ENCODE measurements at regions not wholly inside any gene's neighbourhood (a gene's known extent, or its start where the extent isn't known, plus 50 kb on each side); places are given as distances from the start of the nearest gene placed in this dataset.

DNA sequence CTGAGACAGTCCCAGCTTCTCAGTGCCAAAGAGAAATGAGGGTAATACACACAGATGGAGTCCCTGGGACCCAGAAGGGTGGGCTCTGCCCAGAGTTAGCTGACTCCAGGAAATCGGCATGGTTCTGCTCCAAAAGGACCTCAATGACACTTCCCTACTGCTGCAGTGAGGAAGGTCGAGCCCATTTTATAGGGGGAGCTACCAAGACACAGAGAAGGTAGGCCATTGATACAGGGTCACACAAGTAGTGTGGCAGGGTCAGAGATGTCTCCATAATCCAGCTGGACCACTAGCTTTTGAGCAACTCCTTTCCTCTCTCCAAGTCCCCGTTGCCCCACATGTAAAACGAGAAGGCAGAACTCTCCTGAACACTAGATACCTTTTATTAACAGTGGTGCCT lies 276.9 kb downstream of the MYCN start:
- Histone ChIP-seq H3K4me1 (ENCODE audit: control insufficient read depth in 5 of 5, insufficient read depth in 5 of 5, low read length in 5 of 5) (no peaks in the 10 kb centered on the region), H3K36me3 (ENCODE audit: control insufficient read depth in 4 of 4, insufficient read depth in 4 of 4, low read length in 4 of 4) (no peaks in the 10 kb centered on the region), H3K27ac (ENCODE audit: low read depth in 1 of 2, low read length in 1 of 2) (no peak overlapping the region), H3K27me3 (ENCODE audit: control insufficient read depth in 3 of 3, insufficient read depth in 3 of 3, low read length in 2 of 3) (no peaks in the 10 kb centered on the region), H3K9ac (ENCODE audit: insufficient read depth in 1 of 2, low read length in 2 of 2) (no peak overlapping the region), H3K4me3 (no peak overlapping the region), H3K9me3 (ENCODE audit: control insufficient read depth in 4 of 4, insufficient read depth in 3 of 4, low read length in 3 of 4) (no peaks in the 10 kb centered on the region)
- WGBS, 2 donors = 84 to 88% methylated on average over 4 of the region's 4 CpGs
- ATAC-seq (ENCODE audit: insufficient read depth, low FRiP score) (no peak), DNase-seq (no peak)
- TF ChIP-seq, protein P1, sequence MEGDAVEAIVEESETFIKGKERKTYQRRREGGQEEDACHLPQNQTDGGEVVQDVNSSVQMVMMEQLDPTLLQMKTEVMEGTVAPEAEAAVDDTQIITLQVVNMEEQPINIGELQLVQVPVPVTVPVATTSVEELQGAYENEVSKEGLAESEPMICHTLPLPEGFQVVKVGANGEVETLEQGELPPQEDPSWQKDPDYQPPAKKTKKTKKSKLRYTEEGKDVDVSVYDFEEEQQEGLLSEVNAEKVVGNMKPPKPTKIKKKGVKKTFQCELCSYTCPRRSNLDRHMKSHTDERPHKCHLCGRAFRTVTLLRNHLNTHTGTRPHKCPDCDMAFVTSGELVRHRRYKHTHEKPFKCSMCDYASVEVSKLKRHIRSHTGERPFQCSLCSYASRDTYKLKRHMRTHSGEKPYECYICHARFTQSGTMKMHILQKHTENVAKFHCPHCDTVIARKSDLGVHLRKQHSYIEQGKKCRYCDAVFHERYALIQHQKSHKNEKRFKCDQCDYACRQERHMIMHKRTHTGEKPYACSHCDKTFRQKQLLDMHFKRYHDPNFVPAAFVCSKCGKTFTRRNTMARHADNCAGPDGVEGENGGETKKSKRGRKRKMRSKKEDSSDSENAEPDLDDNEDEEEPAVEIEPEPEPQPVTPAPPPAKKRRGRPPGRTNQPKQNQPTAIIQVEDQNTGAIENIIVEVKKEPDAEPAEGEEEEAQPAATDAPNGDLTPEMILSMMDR (IDR thresholded peaks at IDR 0.05; ENCODE audit: control extremely low read depth, extremely low read depth) = no peak

DNA sequence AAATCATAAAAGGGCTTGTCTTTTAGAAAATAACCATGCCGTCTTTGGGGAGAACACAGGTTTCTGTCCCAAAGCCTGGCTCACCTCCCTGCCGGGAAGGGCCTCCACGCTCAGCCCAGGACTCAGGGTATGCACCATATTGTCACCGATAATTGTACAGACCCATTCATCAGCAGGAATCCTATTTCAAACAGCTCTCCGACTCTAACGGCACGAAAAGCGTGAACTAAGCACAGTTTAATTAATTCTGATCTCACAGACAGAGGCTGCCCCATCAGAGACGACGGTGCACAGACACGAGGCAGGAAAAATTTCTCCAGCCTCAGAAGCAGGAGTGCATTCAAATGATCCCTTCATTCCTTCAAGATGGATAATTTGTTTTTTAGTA lies 276.2 kb downstream of the MYCN start:
- Histone ChIP-seq H3K27ac (ENCODE audit: low read depth in 1 of 2, low read length in 1 of 2) (no peak overlapping the region), H3K4me3 (no peak overlapping the region), H3K9ac (ENCODE audit: insufficient read depth in 1 of 2, low read length in 2 of 2) (no peak overlapping the region), H3K36me3 (ENCODE audit: control insufficient read depth in 4 of 4, insufficient read depth in 4 of 4, low read length in 4 of 4) (no peaks in the 10 kb centered on the region), H3K4me1 (ENCODE audit: control insufficient read depth in 5 of 5, insufficient read depth in 5 of 5, low read length in 5 of 5) (no peaks in the 10 kb centered on the region), H3K27me3 (ENCODE audit: control insufficient read depth in 3 of 3, insufficient read depth in 3 of 3, low read length in 2 of 3) (no peaks in the 10 kb centered on the region), H3K9me3 (ENCODE audit: control insufficient read depth in 4 of 4, insufficient read depth in 3 of 4, low read length in 3 of 4) (no peaks in the 10 kb centered on the region)
- TF ChIP-seq, protein P1 (IDR thresholded peaks at IDR 0.05; ENCODE audit: control extremely low read depth, extremely low read depth) = no peak
- DNase-seq (no peak), ATAC-seq (ENCODE audit: insufficient read depth, low FRiP score) (no peak)
- 87 to 90% methylated on average over 11 of the region's 11 CpGs for WGBS, 2 donors

DNA sequence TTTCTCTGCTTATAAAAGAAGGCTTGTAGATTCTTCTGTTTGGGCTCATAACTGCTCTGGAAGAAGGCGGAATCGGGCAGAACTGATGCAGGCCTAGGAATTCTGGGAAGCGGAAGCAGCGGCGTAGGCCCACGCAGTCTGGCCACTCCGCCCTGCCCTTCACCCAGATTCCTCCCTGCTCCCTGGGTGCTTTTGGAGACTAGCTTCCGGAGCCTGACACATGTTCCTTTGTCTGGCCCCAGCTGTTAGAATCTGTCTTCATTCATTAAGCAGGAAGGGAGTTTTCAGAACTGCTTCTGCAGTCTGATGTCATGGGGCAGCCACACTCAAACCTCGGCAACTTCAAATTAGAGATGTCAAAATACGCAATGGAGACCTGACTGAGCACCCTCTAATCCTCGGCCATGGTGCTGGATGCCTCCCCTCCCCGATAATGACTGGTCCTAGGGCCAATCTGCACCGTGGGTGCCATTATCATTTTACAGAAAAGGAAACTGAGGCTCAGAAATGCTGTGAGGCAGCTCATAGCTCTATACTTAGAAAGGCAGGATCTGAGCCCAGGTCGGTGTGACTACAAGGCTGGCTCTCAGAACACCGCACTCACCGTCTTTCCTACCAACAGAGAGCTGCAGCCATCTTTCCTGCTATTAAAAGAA lies 275.7 kb downstream of the MYCN start:
- no peaks in the 10 kb centered on the region for H3K36me3 ChIP-seq (ENCODE audit: control insufficient read depth in 4 of 4, insufficient read depth in 4 of 4, low read length in 4 of 4)
- ATAC-seq (ENCODE audit: insufficient read depth, low FRiP score) (no peak), DNase-seq (no peak)
- H3K4me3 ChIP-seq = no peak overlapping the region
- WGBS, 2 donors = 91 to 92% methylated on average over 16 of the region's 16 CpGs
- no peaks in the 10 kb centered on the region for H3K4me1 ChIP-seq (ENCODE audit: control insufficient read depth in 5 of 5, insufficient read depth in 5 of 5, low read length in 5 of 5)
- TF ChIP-seq, protein P1 (IDR thresholded peaks at IDR 0.05; ENCODE audit: control extremely low read depth, extremely low read depth) = no peak
- no peak overlapping the region for H3K27ac ChIP-seq (ENCODE audit: low read depth in 1 of 2, low read length in 1 of 2)
- no peak overlapping the region for H3K9ac ChIP-seq (ENCODE audit: insufficient read depth in 1 of 2, low read length in 2 of 2)
- no peaks in the 10 kb centered on the region for H3K9me3 ChIP-seq (ENCODE audit: control insufficient read depth in 4 of 4, insufficient read depth in 3 of 4, low read length in 3 of 4)
- H3K27me3 ChIP-seq (ENCODE audit: control insufficient read depth in 3 of 3, insufficient read depth in 3 of 3, low read length in 2 of 3) = no peaks in the 10 kb centered on the region

DNA sequence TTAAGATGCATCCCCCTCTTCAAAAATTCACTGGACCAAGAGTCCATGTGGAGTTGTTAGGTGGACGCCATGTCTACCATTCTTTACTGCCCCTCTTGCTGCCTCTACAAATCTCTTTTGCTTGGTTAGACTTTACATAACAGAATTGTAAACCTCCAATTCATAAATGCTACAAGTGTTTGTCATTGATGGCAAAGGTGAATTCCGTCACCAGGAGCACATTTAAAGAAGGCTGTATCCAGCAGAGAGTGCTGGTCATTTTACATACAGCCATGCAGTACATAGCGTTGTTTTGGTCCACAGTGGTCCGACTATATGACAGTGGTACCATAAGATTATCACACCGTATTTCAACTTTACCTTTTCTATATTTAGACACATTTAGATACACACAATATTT lies 274.5 kb downstream of the MYCN start:
- H3K9me3 ChIP-seq (ENCODE audit: control insufficient read depth in 4 of 4, insufficient read depth in 3 of 4, low read length in 3 of 4) = peaks cover 0 to 2% (median 0%) of the 10 kb centered on the region in 4 donors
- WGBS, 2 donors = 90 to 94% methylated on average over 5 of the region's 5 CpGs
- no peak for DNase-seq
- H3K27ac ChIP-seq (ENCODE audit: low read depth in 1 of 2, low read length in 1 of 2) = no peak overlapping the region
- no peak overlapping the region for H3K4me3 ChIP-seq
- H3K4me1 ChIP-seq (ENCODE audit: control insufficient read depth in 5 of 5, insufficient read depth in 5 of 5, low read length in 5 of 5) = no peaks in the 10 kb centered on the region
- TF ChIP-seq, protein P1 (IDR thresholded peaks at IDR 0.05; ENCODE audit: control extremely low read depth, extremely low read depth) = no peak
- H3K27me3 ChIP-seq (ENCODE audit: control insufficient read depth in 3 of 3, insufficient read depth in 3 of 3, low read length in 2 of 3) = no peaks in the 10 kb centered on the region
- no peak for ATAC-seq (ENCODE audit: insufficient read depth, low FRiP score)
- H3K36me3 ChIP-seq (ENCODE audit: control insufficient read depth in 4 of 4, insufficient read depth in 4 of 4, low read length in 4 of 4) = no peaks in the 10 kb centered on the region
- H3K9ac ChIP-seq (ENCODE audit: insufficient read depth in 1 of 2, low read length in 2 of 2) = no peak overlapping the region
